HG03571 (cell line): ENCODE measurements at regions not wholly inside any gene's neighbourhood (a gene's known extent, or its start where the extent isn't known, plus 50 kb on each side); places are given as distances from the start of the nearest gene placed in this dataset.

Experiments used
- ATAC-seq: cut with Tn5 transposase; IDR thresholded peaks from one replicate; pipeline ENCODE4 v1.9.1; 2021; ENCODE audit not compliant: unreplicated experiment

DNA sequence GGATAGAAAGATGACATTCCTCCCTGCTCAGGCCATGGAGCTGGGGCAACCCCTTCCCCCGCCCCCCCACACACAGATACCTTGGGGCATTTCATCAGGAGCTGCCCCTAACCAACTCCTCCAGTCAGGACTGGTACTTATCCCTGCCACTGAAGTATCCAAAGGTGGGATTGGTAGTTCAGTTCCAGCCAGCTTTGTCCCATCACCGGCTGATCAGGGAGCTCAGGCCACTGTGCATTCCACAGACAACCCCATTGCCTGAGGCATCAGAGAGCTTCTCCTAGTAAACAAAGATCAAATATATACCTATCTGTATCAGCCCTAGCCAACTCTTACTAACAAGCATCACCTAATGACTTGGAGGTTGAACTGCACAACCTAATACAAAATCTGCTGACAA lies 218.2 kb upstream of the FMR1 start:
- no peak for ATAC-seq

GRCh38 chrX:147699061-147699460 lies 212.7 kb upstream of the FMR1 start:
- ATAC-seq: no peak

- no peak for ATAC-seq
Observed at GRCh38 chrX:147710301-147710700, 201.4 kb upstream of the FMR1 start.

DNA sequence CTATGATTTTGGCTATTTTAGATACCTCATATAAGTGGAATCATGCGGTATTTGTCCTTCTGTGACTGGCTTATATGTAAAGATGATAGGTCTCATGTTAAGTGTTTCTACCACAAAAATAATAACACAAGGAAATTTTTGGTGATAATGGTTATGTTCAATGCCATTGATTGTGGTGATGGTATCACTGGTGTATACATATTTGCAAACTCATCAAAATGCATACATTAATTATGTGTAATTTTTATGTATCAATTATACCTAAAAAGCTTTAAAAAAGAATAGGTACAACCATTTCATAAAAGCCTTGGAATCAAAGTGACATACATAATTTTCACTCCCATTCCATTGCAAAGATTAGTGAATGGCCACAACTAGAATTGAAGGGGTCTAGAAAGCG lies 178.3 kb upstream of the FMR1 start:
- no peak for ATAC-seq

DNA sequence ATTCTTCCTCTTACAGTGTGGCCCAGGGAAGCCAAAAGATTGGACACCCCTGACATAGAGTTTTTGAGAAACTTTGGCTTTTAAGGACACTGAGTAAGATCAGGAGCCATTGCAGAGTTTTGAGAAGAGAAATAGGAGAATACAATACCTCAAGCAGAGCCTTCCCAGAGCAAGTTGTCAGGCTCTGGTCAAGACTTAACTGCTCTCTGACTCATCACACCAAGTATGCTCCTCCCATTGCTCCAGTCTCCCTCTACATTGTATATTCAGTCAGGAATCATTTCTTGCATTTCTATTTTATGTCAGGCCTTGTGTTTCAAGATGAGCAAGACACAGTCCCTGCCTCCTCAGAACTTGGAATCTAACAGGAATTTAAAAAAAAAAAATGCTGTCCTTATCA lies 176.4 kb upstream of the FMR1 start:
- no peak for ATAC-seq

GRCh38 chrX:147736045-147736444 lies 175.7 kb upstream of the FMR1 start:
- no peak for ATAC-seq

DNA sequence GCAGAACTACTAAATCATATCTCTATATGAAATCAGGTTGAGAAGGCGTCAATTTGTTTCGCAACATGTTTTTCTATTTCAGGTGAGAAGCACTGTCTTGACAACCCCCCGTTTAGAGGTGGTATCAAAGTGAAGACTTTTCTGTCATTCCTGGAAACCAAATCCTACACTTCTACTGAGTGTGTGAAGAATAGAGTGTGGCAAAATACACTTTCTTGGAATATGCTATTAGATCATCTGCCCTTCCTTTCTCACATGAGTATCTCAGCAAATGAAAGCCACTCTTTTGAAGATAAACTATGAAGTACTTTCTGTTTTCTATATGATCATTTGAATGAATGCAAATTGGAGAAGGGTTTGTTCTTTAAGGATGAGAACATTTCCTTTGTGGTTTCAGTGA lies 174.0 kb upstream of the FMR1 start:
- no peak for ATAC-seq

DNA sequence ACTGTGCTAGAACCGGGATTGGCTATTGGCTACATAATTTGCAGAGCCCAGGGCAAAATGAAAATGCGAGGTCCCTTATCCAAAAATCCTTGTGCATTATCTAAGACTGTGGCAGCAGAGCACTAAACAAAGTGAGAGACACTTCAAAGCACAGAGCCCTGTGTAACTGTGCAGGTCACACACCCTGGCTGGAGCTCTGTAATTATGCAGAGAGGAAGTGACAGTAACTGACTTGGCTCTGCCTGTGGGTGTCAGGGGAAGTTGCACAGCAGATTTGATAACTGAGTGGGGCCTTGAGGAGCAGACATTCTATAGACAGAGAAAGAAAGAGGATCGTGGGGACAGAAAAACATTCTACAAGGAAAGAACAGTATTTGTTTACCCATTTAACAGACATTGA lies 173.5 kb upstream of the FMR1 start:
- no peak for ATAC-seq

DNA sequence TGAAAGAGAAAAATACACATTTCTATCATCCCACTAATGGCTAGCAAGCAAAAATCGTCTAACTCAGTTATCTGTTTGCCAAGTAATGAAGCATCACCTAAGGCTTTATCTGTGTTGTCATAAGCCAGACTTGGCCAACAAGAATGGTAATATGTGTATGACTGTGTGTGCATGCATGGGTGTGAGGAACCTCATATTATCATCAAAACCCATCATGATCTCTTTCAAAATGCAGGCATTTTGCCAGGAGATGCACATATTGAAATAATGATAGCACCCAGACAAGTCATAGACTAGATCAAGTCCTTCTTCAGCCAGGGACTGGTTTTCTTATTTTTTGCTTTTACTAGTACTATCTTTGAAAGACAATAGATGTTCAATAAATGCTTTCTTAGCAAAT lies 172.5 kb upstream of the FMR1 start:
- ATAC-seq: no peak

GRCh38 chrX:147741776-147742175 lies 169.9 kb upstream of the FMR1 start:
- no peak for ATAC-seq

GRCh38 chrX:147749308-147749707 lies 162.4 kb upstream of the FMR1 start:
- no peak for ATAC-seq

DNA sequence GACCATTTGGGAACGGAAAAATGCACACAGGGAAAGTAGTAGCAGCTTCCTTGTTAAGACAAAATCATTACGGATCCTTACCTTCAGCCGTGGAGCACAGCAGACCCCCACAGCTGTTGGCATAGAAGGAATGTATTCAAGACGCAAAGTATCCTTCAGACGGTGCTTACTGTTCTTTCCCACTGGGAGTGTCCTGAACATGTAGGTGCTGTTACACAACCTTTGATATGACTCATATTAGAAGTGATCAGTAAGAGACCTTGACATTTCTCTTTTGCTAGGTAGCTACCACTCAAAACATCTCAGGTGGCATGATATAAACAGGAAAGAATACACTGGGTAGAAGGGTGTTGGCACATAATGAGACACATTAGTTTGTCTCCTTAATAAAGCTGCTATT lies 154.0 kb upstream of the FMR1 start:
- ATAC-seq: no peak

GRCh38 chrX:147763131-147763530 lies 148.6 kb upstream of the FMR1 start:
- no peak for ATAC-seq

DNA sequence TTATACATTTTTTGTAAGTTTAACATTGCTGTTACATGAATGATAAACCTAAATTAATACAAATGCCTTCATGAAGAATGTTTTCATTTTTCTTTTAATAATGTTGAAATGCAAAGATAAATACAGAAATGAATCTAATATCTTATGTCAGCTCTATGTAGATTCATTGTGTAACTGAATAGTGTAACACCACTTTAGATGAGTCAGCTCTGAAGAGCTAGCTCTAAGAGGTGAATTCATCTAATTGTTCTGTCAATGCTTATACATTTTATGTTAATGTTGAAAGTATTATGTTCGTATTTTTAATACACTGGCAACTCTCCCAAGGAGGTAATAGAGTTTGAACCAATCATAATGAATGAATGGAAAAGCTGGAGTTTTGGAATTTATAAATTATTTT lies 146.9 kb upstream of the FMR1 start:
- no peak for ATAC-seq

GRCh38 chrX:147770858-147771257 lies 140.9 kb upstream of the FMR1 start:
- ATAC-seq: no peak

GRCh38 chrX:147776988-147777387 lies 134.7 kb upstream of the FMR1 start:
- no peak for ATAC-seq

- ATAC-seq: no peak
Observed at GRCh38 chrX:147779173-147779572, 132.5 kb upstream of the FMR1 start.

DNA sequence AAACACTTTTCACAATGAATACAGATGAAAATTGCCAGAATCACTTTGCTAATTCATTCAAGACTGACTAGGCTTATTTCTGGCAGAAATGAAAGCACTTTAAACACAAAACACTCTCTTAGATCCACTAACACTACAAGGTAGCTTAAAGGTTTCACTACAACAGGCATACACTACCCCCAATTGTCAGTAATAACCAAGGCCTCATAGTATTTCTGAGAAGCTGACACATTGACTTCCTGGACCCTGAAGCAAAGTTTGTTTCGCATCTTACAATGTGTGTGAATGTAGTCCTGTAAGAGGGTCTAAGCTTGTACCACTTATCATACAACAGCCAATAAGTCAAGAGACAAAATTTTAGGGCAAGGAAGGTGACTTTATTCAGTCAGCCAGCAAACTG lies 129.9 kb upstream of the FMR1 start:
- ATAC-seq: no peak

DNA sequence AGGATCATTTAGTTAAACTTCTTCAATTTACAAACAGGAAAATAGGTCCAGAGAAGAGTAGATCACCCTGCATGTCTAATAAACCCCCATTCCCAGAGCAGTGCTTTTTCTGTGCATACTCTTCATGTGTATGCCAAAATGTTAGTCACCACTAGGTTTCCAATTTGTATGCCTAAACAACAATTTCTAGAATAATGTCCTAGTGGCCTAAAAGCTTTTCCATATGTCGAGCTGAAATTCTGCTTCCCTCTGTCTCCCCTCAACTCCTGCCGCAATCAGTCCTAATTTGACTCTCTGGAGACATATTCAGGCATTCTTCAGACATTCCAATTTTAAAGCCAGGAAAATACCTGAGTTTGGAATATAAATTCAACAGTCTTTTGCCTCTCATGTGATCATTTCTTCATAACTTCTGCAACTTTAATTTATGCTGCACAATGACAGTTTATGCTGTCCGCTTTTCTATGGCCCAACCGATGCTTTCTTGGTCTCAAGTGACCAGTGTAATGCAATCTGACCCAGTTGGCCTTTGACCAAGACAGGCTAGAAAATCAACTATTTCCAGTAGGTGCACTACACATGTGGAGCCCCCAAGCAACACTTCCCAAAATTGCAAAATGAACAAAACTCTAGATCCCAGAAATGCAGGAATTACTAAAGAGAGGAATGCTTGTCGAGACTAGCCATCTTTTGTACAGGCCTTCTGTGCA lies 122.9 kb upstream of the FMR1 start:
- no peak for ATAC-seq

DNA sequence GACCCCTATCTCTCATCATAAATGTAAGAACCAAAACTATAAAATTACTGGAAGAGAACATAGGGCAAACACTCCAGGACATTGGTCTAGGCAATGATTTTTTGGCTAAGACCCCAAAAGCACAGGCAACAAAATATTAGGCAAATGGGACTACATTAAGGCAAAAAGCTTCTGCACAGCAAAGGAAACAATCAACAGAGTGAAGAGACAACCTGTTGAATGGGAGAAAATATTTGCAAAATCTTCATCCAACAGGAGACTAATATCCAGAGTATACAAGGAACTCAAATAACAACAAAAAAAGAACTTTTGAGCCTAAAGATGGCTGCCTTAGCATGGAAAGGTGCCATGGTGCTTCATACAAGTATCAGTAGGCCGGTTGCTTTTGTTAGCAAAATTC lies 111.1 kb upstream of the FMR1 start:
- ATAC-seq: no peak

DNA sequence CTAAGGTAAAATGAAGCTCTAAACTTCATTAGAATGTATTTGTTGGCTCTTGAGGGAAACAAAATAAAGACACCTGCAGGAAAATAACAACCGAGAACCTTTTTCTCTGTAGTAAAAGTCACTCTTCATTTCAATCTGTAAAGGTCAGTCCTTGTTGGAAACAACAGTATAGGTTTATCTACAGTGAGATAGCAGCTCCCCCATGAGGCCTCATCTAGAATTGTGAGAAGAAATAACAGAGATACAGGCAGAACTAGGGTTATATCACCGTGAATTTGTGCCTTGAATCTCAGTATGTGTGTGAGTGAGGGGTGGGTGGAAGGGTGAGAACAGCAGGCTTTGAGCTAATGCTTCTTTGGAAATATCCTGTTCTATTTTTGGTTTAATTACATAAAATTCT lies 107.8 kb upstream of the FMR1 start:
- ATAC-seq: no peak

DNA sequence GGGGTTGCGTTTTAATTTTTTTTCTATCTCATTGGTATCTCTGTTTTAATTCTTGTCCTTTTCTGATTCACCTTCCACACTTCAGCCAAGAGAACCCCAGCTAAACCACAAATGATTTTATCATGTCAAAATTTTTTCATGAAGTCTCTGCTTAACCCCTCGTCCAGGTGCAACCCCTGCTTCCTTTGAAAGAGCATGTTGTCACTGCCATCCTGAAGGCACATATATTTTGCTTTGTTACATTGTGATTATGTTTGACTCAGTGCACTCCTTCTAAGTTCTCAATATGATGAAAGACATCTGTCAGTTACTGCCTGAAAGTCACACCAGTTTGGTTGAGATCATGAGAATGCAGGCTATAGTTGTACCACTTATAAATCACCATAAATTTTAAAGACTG lies 99.9 kb upstream of the FMR1 start:
- ATAC-seq: no peak

DNA sequence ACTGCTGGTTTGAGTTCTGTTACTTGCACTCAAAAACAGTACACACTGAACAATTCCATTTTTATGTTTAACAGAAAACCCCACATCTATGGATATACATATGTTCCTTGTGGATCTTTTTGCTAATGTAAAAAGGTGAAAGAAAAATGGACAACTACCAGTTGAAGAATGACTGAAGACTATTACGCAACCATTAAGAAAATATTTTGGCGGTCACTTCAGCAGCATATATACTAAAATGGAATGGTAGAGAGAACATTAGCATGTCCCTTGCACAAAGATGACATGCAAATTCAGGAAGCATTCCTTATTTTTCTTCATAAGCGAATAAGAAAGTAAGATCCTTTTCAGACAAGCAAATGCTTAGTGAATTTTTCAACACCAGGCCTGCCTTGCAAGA lies 84.6 kb upstream of the FMR1 start:
- no peak for ATAC-seq

DNA sequence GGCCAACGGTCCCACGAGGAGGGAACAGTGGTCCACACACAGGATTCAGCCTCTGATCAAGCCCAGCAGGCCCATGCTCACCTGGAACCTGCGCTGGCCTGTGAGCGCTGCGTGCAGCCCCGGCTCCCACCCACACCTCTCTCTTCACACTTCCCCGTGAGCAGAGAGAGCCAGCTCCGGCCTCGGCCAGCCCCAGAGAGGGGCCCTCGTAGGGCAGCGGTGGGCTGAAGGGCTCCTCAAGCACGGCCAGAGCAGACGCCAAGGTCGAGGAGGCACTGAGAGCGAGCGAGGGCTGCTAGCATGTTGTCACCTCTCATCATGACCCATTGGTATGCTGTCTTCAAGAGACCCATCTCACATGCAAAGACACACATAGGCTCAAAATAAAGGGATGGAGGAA lies 83.0 kb upstream of the FMR1 start:
- no peak for ATAC-seq
